HepG2 (cell line): ENCODE measurements at regions not wholly inside any gene's neighbourhood (a gene's known extent, or its start where the extent isn't known, plus 50 kb on each side); places are given as distances from the start of the nearest gene placed in this dataset.

Source experiments
- AFF4 ChIP-seq: sonication (generic); formaldehyde crosslinking; IDR thresholded peaks from 2 replicates; pipeline ENCODE4 v1.4.0; 2020; ENCODE audit warnings: missing genetic modification reagents
- AHR ChIP-seq: IDR thresholded peaks from 2 replicates; pipeline ENCODE4 v1.6.1; 2018; ENCODE audit warnings: missing genetic modification reagents, missing compliant biosample characterization
- CEBPZ ChIP-seq: IDR thresholded peaks from 2 replicates; pipeline ENCODE4 v1.6.1; 2012; ENCODE audit warnings: low read length, improper control_type of control experiment
- CTCF ChIP-seq: sonication (generic); formaldehyde crosslinking; IDR thresholded peaks from 2 replicates; pipeline ENCODE4 v1.5.0; 2020; ENCODE audit warnings: mild to moderate bottlenecking, missing genetic modification reagents, moderate library complexity
- NFIC ChIP-seq: IDR thresholded peaks from 2 replicates; pipeline ENCODE4 v1.6.1; 2012; ENCODE audit warnings: mild to moderate bottlenecking, low read length, inconsistent platforms
- SMARCE1 ChIP-seq: fragments of 450-650 bp; IDR thresholded peaks from 2 replicates; pipeline ENCODE4 v1.6.1; 2017; ENCODE audit warnings: borderline replicate concordance
- TSC22D2 ChIP-seq: sonication (generic); formaldehyde crosslinking; IDR thresholded peaks from 2 replicates; pipeline ENCODE4 v1.5.1; 2020; ENCODE audit warnings: missing genetic modification reagents, mild to moderate bottlenecking, borderline replicate concordance
- ZNF530 ChIP-seq: sonication (generic); formaldehyde crosslinking; IDR thresholded peaks from 2 replicates; pipeline ENCODE4 v1.5.0; 2020; ENCODE audit warnings: low read depth, mild to moderate bottlenecking, missing genetic modification reagents
- ZSCAN30 ChIP-seq: sonication (generic); formaldehyde crosslinking; IDR thresholded peaks from 2 replicates; pipeline ENCODE4 v1.5.0; 2020; ENCODE audit warnings: mild to moderate bottlenecking, missing genetic modification reagents
- TF ChIP-seq, protein P1 (sequence below): IDR thresholded peaks from 2 replicates; pipeline ENCODE4 v1.6.1; 2012; ENCODE audit warnings: inconsistent platforms
- TF ChIP-seq, protein P2 (sequence below), 2 experiments: sonication (generic) in 1 of 2; formaldehyde crosslinking in 1 of 2; IDR thresholded peaks; 2 replicates each; pipeline versions ENCODE4 v1.5.1 to v1.6.1; 2011 to 2020; ENCODE audit warnings: borderline replicate concordance in 1 of 2, low read depth in 1 of 2, low read length in 1 of 2, mild to moderate bottlenecking in 1 of 2, missing genetic modification reagents in 1 of 2, moderate library complexity in 1 of 2

DNA sequence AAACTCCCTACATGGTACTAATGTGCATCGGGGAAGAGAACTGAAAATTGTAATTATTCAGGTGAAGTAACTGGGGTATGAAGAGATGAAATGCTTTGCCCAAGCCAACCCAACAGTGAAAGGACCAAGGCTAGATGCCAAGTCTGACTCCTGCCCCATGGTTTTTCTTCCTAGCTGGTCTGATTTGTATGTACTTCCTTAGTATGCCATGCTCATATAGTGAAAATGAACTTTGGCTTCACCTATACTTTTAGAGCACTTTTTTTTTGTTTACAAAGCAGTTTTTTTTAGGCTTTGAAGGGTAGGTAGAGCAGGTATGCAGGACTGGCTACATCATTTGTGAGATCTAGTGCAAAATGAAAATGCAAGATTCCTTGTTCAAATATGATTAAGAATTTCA, 359.4 kb upstream of the RIOK2 start:
- TF ChIP-seq, protein P1, sequence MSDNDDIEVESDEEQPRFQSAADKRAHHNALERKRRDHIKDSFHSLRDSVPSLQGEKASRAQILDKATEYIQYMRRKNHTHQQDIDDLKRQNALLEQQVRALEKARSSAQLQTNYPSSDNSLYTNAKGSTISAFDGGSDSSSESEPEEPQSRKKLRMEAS = no peak
- TF ChIP-seq TSC22D2 (CRISPR knock-in tag) (no peak), SMARCE1 (no peak), AFF4 (no peak), ZNF530 (CRISPR knock-in tag) (no peak), ZSCAN30 (CRISPR knock-in tag) (no peak), CTCF (no peak), NFIC (no peak), CEBPZ (no peak), AHR (no peak)
- TF ChIP-seq, protein P2, sequence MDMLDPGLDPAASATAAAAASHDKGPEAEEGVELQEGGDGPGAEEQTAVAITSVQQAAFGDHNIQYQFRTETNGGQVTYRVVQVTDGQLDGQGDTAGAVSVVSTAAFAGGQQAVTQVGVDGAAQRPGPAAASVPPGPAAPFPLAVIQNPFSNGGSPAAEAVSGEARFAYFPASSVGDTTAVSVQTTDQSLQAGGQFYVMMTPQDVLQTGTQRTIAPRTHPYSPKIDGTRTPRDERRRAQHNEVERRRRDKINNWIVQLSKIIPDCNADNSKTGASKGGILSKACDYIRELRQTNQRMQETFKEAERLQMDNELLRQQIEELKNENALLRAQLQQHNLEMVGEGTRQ (IDR thresholded peaks at IDR 0.05; ENCODE audit: low read depth, low read length) = no peak
- TF ChIP-seq, protein P2 (CRISPR knock-in tag; IDR thresholded peaks at IDR 0.05; ENCODE audit: borderline replicate concordance) = no peak
